Naive B cell (primary cell): ENCODE measurements at regions not wholly inside any gene's neighbourhood (a gene's known extent, or its start where the extent isn't known, plus 50 kb on each side); places are given as distances from the start of the nearest gene placed in this dataset.

Experiments used
- ATAC-seq, 2 donors: fragments of 150-1000 bp; cut with Tn5 transposase; 2 replicates each; pipeline ENCODE4 v1.10.0; 2021; ENCODE audit warnings: low read depth in 2 of 2, mild to moderate bottlenecking in 2 of 2, moderate library complexity in 2 of 2
- DNase-seq: peaks from one replicate; pipeline ENCODE4 v3.0.0; 2022
- H3K27ac Mint-ChIP-seq, 6 donors: one replicate each; pipeline ENCODE4 v1.8.0; 2020 to 2022; ENCODE audit warnings: mild to moderate bottlenecking in 6 of 6, mixed read lengths in 6 of 6, moderate library complexity in 5 of 6, inconsistent platforms in 2 of 6
- H3K27me3 Mint-ChIP-seq, 3 donors: one replicate each; pipeline ENCODE4 v1.8.0; 2021 to 2022; ENCODE audit warnings: mixed read lengths in 3 of 3, mild to moderate bottlenecking in 1 of 3
- H3K36me3 Mint-ChIP-seq, 2 donors: one replicate each; pipeline ENCODE4 v1.8.0; 2020 to 2022; ENCODE audit warnings: mixed read lengths in 2 of 2, inconsistent platforms in 1 of 2, mild to moderate bottlenecking in 1 of 2
- H3K4me1 Mint-ChIP-seq, 3 donors: one replicate each; pipeline ENCODE4 v1.8.0; 2020 to 2022; ENCODE audit warnings: mixed read lengths in 3 of 3, inconsistent platforms in 1 of 3, mild to moderate bottlenecking in 1 of 3, moderate library complexity in 1 of 3
- H3K4me3 Mint-ChIP-seq, 8 donors: one replicate each; pipeline ENCODE4 v1.8.0; 2020 to 2022; ENCODE audit warnings: mild to moderate bottlenecking in 8 of 8, mixed read lengths in 8 of 8, moderate library complexity in 8 of 8, inconsistent platforms in 2 of 8
- H3K9me3 Mint-ChIP-seq, 7 donors: one replicate each; pipeline ENCODE4 v1.8.0; 2020 to 2022; ENCODE audit warnings: mixed read lengths in 7 of 7, mild to moderate bottlenecking in 5 of 7, inconsistent platforms in 2 of 7, moderate library complexity in 1 of 7

DNA sequence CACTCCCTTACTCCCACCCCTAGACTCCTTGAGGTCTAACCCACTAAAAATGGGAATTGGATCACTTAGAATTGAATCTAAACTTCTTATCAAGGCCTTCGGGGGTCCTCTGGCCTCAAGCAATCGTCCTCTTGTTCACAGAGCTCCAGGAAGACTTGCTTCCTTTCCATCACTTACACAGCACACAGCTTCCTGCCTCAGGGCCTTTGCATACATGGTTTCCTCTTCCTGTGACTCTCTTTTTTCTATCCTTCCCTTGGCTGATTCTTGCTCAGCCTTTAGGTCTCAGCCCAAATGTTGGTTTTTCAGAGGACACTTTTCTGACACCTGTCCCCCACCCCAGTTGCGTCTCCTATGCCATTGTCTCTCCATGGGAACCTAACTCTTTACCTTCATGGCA, 50.0 kb upstream of the ALDH1B1 start:
- Mint-ChIP-seq H3K4me3 (no peak overlapping the region), H3K4me1 (peaks cover 0 to 6% (median 0%) of the 10 kb centered on the region in 3 donors), H3K9me3 (peaks cover 0 to 12% (median 5%) of the 10 kb centered on the region in 7 donors), H3K36me3 (peaks cover 0 to 8% of the 10 kb centered on the region in 2 donors), H3K27me3 (peaks cover 11 to 56% (median 36%) of the 10 kb centered on the region in 3 donors), H3K27ac (no peak overlapping the region)
- DNase-seq (no peak), ATAC-seq (no peak)

- peaks cover 11 to 56% (median 36%) of the 10 kb centered on the region in 3 donors for H3K27me3 Mint-ChIP-seq
- H3K9me3 Mint-ChIP-seq = peaks cover 0 to 12% (median 4%) of the 10 kb centered on the region in 7 donors
- DNase-seq = no peak
- no peak overlapping the region for H3K4me3 Mint-ChIP-seq
- H3K4me1 Mint-ChIP-seq = peaks cover 0 to 6% (median 0%) of the 10 kb centered on the region in 3 donors
- no peak for ATAC-seq
- H3K36me3 Mint-ChIP-seq = peaks cover 0 to 8% of the 10 kb centered on the region in 2 donors
- H3K27ac Mint-ChIP-seq = no peak overlapping the region
Measured at GRCh38 chr9:38342096-38342495, 50.4 kb upstream of the ALDH1B1 start.

DNA sequence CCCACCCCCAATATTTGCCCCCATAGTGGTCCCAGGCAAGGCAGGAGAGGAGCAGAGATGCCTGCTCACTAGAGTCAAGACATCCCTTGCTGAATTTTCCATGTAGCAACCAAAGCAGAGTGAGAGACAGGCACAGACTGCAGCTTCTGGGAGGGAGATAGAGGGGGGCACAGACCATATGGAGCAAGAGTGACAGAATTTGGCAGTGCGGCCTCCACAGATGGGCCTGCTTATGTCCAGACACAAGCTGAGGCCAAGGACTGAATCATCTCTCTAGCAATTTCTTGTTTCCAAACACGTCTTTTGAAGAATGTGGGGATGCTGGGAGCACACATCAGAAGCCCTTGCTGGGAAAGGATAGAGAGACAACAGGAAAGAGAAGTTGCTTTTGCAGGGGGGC, 53.0 kb upstream of the ALDH1B1 start:
- Mint-ChIP-seq H3K27me3 (peaks cover 11 to 39% (median 34%) of the 10 kb centered on the region in 3 donors), H3K36me3 (peaks cover 0 to 8% of the 10 kb centered on the region in 2 donors), H3K4me1 (no peaks in the 10 kb centered on the region), H3K27ac (peak overlapping the region in 1 of 6 donors; percentile 51), H3K4me3 (no peak overlapping the region), H3K9me3 (peaks cover 0 to 12% (median 3%) of the 10 kb centered on the region in 7 donors)
- DNase-seq = no peak
- no peak for ATAC-seq

DNA sequence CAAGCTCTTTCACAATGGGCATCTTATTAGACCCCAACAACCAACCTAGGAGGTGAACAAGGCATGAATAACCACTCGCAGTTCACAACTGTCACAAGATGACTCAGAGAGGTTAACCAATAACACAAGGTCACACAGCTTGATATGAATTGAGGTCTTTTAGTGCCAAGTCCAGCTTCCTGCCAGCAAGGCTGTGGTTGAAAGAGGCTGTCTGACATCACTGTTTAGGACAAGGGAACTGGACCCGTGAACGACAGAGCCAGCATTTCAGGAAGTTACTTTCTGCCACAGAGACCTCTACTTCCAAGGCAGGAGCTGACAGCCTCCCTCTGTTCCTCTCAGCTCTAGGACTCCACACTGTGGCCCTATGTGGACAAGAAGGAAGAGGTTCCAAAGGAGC, 53.4 kb upstream of the ALDH1B1 start:
- Mint-ChIP-seq H3K27me3 (peaks cover 11 to 39% (median 34%) of the 10 kb centered on the region in 3 donors), H3K36me3 (peaks cover 0 to 8% of the 10 kb centered on the region in 2 donors), H3K9me3 (peaks cover 0 to 12% (median 3%) of the 10 kb centered on the region in 7 donors), H3K4me1 (no peaks in the 10 kb centered on the region), H3K27ac (no peak overlapping the region), H3K4me3 (no peak overlapping the region)
- DNase-seq (no peak), ATAC-seq (no peak)

- H3K9me3 Mint-ChIP-seq = peaks cover 0 to 12% (median 3%) of the 10 kb centered on the region in 7 donors
- ATAC-seq = no peak
- no peaks in the 10 kb centered on the region for H3K4me1 Mint-ChIP-seq
- no peak overlapping the region for H3K4me3 Mint-ChIP-seq
- H3K36me3 Mint-ChIP-seq = peaks cover 0 to 8% of the 10 kb centered on the region in 2 donors
- peaks cover 11 to 39% (median 34%) of the 10 kb centered on the region in 3 donors for H3K27me3 Mint-ChIP-seq
- DNase-seq = no peak
- H3K27ac Mint-ChIP-seq = no peak overlapping the region
Measured at GRCh38 chr9:38338342-38339018, 54.0 kb upstream of the ALDH1B1 start.

- Mint-ChIP-seq H3K4me3 (no peak overlapping the region), H3K9me3 (peaks cover 0 to 12% (median 3%) of the 10 kb centered on the region in 7 donors), H3K4me1 (no peaks in the 10 kb centered on the region), H3K36me3 (peaks cover 0 to 8% of the 10 kb centered on the region in 2 donors), H3K27ac (no peak overlapping the region), H3K27me3 (peaks cover 10 to 37% (median 34%) of the 10 kb centered on the region in 3 donors)
- ATAC-seq = no peak
- no peak for DNase-seq
Measured at GRCh38 chr9:38337706-38338264, 54.7 kb upstream of the ALDH1B1 start.

DNA sequence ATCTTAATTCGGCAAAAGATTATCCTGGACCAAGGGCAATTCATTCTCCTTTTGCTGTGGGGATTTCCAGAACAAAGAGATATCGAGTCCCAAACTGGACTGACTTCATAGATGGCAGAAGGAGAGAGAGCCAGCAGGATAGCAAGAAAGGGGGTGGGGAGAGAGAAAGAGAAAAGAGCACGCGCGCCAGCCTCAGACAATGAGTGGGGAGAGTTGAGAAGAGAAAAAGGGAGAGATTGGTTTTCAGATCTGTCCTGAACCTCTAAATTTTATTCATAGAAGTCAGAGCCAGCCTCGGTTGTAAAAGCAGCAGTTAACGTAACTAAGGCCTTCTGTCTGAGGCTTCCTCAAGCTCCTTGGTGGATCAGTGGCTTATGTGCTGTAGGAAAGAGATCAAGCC, 55.3 kb upstream of the ALDH1B1 start:
- DNase-seq (no peak), ATAC-seq (no peak)
- no peak overlapping the region for H3K4me3 Mint-ChIP-seq
- H3K27ac Mint-ChIP-seq = no peak overlapping the region
- peaks cover 0 to 8% of the 10 kb centered on the region in 2 donors for H3K36me3 Mint-ChIP-seq
- no peaks in the 10 kb centered on the region for H3K4me1 Mint-ChIP-seq
- H3K27me3 Mint-ChIP-seq = peaks cover 4 to 31% (median 28%) of the 10 kb centered on the region in 3 donors
- H3K9me3 Mint-ChIP-seq = peaks cover 0 to 10% (median 6%) of the 10 kb centered on the region in 7 donors

DNA sequence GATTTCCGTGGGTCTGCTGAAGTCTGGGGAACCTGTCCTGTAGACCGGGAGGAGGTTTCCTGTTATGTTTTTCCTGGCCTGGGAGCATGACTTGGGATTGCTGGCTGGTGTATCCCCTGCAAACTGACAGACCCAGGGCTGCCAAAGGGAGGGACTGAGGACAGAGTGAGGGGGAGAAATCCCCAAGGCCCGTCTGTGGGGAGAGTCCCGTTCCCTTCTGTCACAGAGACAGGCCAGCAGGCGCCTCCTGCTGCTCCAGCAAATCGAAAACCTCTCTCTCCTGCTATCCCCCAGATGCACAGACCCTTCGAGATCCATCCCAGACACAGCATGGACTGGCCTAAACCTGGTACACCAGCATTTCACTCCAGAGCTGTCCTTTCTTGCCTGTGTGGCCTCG, 56.2 kb upstream of the ALDH1B1 start:
- DNase-seq (no peak), ATAC-seq (no peak)
- Mint-ChIP-seq H3K4me3 (no peak overlapping the region), H3K4me1 (no peaks in the 10 kb centered on the region), H3K36me3 (peaks cover 0 to 8% of the 10 kb centered on the region in 2 donors), H3K27me3 (peaks cover 4 to 27% (median 23%) of the 10 kb centered on the region in 3 donors), H3K9me3 (peaks cover 0 to 14% (median 6%) of the 10 kb centered on the region in 7 donors), H3K27ac (no peak overlapping the region)

DNA sequence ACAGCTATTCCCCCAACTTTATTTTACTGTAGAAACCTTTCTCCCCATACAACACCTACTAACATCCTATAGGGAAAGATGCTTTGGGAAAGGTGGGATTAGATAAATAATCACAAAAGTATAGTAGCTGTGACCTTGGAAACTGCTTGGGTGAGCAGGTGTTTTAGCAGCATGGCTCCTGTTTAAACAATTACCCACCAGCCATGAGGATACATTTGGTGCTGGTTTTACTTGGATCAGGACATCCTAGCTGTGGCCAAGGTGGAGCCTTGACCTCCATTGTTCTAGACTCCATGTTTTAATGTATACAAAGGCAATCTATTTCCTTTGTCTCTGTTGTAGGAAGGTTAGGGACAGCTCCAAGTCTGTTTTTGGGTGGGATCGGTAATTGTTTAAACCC, 56.8 kb upstream of the ALDH1B1 start:
- no peak overlapping the region for H3K27ac Mint-ChIP-seq
- peaks cover 3 to 22% (median 20%) of the 10 kb centered on the region in 3 donors for H3K27me3 Mint-ChIP-seq
- no peak for ATAC-seq
- H3K9me3 Mint-ChIP-seq = peaks cover 0 to 12% (median 6%) of the 10 kb centered on the region in 7 donors
- DNase-seq = no peak
- no peak overlapping the region for H3K4me3 Mint-ChIP-seq
- peaks cover 0 to 4% of the 10 kb centered on the region in 2 donors for H3K36me3 Mint-ChIP-seq
- no peaks in the 10 kb centered on the region for H3K4me1 Mint-ChIP-seq

DNA sequence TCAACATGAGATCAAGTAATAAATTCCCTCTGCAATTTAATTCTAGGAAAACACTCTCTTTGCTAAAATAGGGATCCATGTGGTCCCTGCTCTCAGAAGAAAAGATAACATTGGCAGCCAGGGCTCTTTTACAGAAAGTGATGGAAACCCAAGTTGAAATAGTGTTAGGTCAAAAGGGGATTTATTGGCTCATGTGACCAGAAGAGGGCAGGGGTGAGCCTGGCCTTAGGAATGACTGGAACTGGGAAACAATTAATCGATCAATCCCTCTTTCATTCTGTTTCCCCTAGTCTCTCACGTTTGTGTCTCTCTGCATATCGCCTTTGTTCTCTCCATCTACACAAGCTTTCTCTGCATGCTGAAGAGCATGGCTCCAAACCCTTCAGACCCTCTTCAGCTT, 58.3 kb upstream of the ALDH1B1 start:
- DNase-seq (no peak), ATAC-seq (no peak)
- no peak overlapping the region for H3K27ac Mint-ChIP-seq
- H3K36me3 Mint-ChIP-seq = no peaks in the 10 kb centered on the region
- H3K4me1 Mint-ChIP-seq = no peaks in the 10 kb centered on the region
- peaks cover 0 to 9% (median 6%) of the 10 kb centered on the region in 7 donors for H3K9me3 Mint-ChIP-seq
- no peak overlapping the region for H3K4me3 Mint-ChIP-seq
- H3K27me3 Mint-ChIP-seq = peaks cover 0 to 16% (median 10%) of the 10 kb centered on the region in 3 donors

- H3K4me3 Mint-ChIP-seq = no peak overlapping the region
- ATAC-seq = no peak
- H3K27ac Mint-ChIP-seq = no peak overlapping the region
Measured at GRCh38 chr9:38333047-38333446, 59.5 kb upstream of the ALDH1B1 start.

DNA sequence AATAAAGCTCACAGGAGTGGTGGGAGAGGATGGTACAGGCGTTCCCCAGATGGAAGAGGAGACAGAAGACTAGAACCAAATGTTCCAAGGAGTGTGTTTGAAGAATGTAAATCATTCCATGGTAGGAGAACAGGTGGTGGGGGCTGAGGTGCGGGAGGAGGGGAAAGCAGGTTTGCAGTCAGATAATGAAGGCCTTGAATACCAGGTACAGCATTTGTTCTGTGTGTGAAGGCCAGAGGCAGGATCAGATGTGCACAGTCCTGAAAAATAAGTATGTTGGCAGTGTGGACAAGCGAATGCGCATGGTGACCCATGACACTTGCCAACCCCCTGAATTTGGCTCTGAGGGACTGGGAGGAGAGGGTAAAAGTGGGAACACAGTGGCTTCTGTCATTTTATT, 59.9 kb upstream of the ALDH1B1 start:
- peak overlapping the region in 1 of 8 donors; percentile 31 for H3K4me3 Mint-ChIP-seq
- DNase-seq = no peak
- H3K4me1 Mint-ChIP-seq = no peaks in the 10 kb centered on the region
- ATAC-seq = no peak
- H3K27ac Mint-ChIP-seq = no peak overlapping the region
- H3K36me3 Mint-ChIP-seq = no peaks in the 10 kb centered on the region
- H3K27me3 Mint-ChIP-seq = peaks cover 0 to 14% (median 9%) of the 10 kb centered on the region in 3 donors
- peaks cover 0 to 9% (median 6%) of the 10 kb centered on the region in 7 donors for H3K9me3 Mint-ChIP-seq

More at GRCh38 chr9:38333047-38333446, 59.5 kb upstream of the ALDH1B1 start:
- Mint-ChIP-seq H3K36me3 (no peaks in the 10 kb centered on the region), H3K27me3 (peaks cover 0 to 16% (median 10%) of the 10 kb centered on the region in 3 donors), H3K4me1 (no peaks in the 10 kb centered on the region), H3K9me3 (peaks cover 0 to 9% (median 6%) of the 10 kb centered on the region in 7 donors)
- no peak for DNase-seq

DNA sequence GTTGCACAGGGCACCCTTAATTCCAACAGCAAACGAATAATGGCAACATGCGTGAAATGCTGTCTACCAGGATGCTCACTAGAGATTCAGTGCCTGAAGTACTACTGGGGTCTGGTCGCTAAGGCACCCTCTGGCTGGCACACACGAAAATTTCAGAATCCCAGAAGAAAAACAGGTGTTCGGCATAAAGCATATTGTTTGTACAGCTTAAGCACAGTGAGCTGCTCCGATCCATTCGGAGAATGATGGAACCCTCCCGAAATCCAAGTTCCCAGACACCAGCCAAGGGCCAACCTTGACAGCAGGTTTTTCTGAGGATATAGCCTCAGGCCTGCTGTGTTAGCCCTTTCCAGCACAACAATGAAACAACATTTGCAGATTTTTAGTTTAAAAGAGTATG, 61.4 kb upstream of the ALDH1B1 start:
- Mint-ChIP-seq H3K27ac (no peak overlapping the region), H3K4me3 (no peak overlapping the region), H3K27me3 (peaks cover 5 to 9% (median 9%) of the 10 kb centered on the region in 3 donors), H3K36me3 (no peaks in the 10 kb centered on the region), H3K9me3 (peaks cover 2 to 9% (median 6%) of the 10 kb centered on the region in 7 donors), H3K4me1 (no peaks in the 10 kb centered on the region)
- DNase-seq = no peak
- no peak for ATAC-seq

DNA sequence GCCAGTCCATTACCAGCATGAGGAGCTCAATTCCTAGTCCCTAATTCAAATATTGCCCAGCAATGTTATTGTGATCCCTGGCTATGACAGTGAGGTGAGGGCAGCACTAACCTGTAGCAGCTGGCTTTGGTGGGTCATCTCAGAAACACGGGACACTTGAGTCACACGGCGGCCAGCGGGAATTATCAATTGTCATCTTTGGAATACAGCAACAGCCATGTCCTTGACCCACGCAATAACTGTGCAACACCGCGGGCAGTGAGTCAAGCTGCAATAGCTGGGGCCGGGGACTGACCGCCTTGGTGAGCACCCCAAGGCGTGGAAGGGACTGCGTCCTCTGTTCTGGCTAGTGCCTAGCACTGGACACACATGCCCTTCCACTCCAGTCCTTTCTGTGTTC, 62.5 kb upstream of the ALDH1B1 start:
- no peak overlapping the region for H3K27ac Mint-ChIP-seq
- H3K36me3 Mint-ChIP-seq = no peaks in the 10 kb centered on the region
- H3K4me3 Mint-ChIP-seq = no peak overlapping the region
- ATAC-seq (no peak), DNase-seq (no peak)
- H3K9me3 Mint-ChIP-seq = peaks cover 3 to 9% (median 7%) of the 10 kb centered on the region in 7 donors
- no peaks in the 10 kb centered on the region for H3K4me1 Mint-ChIP-seq
- peaks cover 5 to 11% (median 9%) of the 10 kb centered on the region in 3 donors for H3K27me3 Mint-ChIP-seq
